ENCODE measurements at regions not wholly inside any gene's neighbourhood (a gene's known extent, or its start where the extent isn't known, plus 50 kb on each side); places are given as distances from the start of the nearest gene placed in this dataset.

DNA sequence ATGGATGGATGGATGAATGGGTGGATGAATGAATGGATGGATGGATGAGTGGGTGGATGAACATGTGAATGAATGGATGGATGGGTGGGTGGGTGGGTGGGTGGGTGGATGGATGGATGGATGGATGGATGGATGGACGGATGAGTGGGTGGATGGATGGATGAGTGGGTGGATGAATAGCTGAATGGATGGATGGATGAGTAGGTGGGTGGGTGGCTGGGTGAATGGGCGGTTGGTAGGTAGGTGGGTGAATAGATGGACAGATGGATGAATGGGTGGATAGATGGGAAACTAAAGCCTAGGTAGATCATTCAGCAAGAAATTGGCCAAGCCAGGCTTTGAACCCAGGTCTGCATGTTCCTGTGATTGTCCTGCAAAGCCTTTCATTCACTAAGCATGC, 155.6 kb downstream of the WNT5A start:
- TF ChIP-seq, protein P1, sequence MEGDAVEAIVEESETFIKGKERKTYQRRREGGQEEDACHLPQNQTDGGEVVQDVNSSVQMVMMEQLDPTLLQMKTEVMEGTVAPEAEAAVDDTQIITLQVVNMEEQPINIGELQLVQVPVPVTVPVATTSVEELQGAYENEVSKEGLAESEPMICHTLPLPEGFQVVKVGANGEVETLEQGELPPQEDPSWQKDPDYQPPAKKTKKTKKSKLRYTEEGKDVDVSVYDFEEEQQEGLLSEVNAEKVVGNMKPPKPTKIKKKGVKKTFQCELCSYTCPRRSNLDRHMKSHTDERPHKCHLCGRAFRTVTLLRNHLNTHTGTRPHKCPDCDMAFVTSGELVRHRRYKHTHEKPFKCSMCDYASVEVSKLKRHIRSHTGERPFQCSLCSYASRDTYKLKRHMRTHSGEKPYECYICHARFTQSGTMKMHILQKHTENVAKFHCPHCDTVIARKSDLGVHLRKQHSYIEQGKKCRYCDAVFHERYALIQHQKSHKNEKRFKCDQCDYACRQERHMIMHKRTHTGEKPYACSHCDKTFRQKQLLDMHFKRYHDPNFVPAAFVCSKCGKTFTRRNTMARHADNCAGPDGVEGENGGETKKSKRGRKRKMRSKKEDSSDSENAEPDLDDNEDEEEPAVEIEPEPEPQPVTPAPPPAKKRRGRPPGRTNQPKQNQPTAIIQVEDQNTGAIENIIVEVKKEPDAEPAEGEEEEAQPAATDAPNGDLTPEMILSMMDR (IDR thresholded peaks at IDR 0.05), result no peak
- no peak for TF ChIP-seq POLR2A (IDR thresholded peaks at IDR 0.05)

All from lower leg skin (tissue), 3 donors.